ENCODE measurements at regions not wholly inside any gene's neighbourhood (a gene's known extent, or its start where the extent isn't known, plus 50 kb on each side); places are given as distances from the start of the nearest gene placed in this dataset.

GRCh38 chr4:141387299-141387698 lies 166.6 kb downstream of the ZNF330 start:
- TF ChIP-seq CTCF (IDR thresholded peaks at IDR 0.05 in 4 of 5, conservative IDR thresholded peaks at IDR 0.05 in 1 of 5) (no peak), POLR2A (IDR thresholded peaks at IDR 0.05) (no peak)
